ENCODE measurements at regions not wholly inside any gene's neighbourhood (a gene's known extent, or its start where the extent isn't known, plus 50 kb on each side); places are given as distances from the start of the nearest gene placed in this dataset.

GRCh38 chr6:43913375-43914271 lies 143.6 kb downstream of the VEGFA start:
- Histone ChIP-seq H3K4me1 (peaks cover 12% of the 10 kb centered on the region), H3K4me3 (no peak overlapping the region), H3K9me3 (no peaks in the 10 kb centered on the region), H3K36me3 (no peaks in the 10 kb centered on the region), H3K27ac (no peak overlapping the region), H3K27me3 (ENCODE audit: low read depth) (no peaks in the 10 kb centered on the region)
- ATAC-seq: no peak
- TF ChIP-seq CTCF (IDR thresholded peaks at IDR 0.05): no peak
- intact Hi-C loops (cut with DNase I): no loop called here
- peak; percentile 12 for DNase-seq

- no peaks in the 10 kb centered on the region for H3K36me3 ChIP-seq
- intact Hi-C loops (cut with DNase I): no loop called here
- ATAC-seq (no peak), DNase-seq (peak; percentile 28)
- H3K27me3 ChIP-seq (ENCODE audit: low read depth): no peaks in the 10 kb centered on the region
- TF ChIP-seq CTCF (IDR thresholded peaks at IDR 0.05): no peak
- no peak overlapping the region for H3K4me3 ChIP-seq
- H3K4me1 ChIP-seq: peaks cover 12% of the 10 kb centered on the region
- no peaks in the 10 kb centered on the region for H3K9me3 ChIP-seq
- no peak overlapping the region for H3K27ac ChIP-seq
Observed at GRCh38 chr6:43912598-43913371, 142.8 kb downstream of the VEGFA start.

GRCh38 chr6:43912116-43912577 lies 142.1 kb downstream of the VEGFA start:
- intact Hi-C loops (cut with DNase I): no loop called here
- TF ChIP-seq CTCF (IDR thresholded peaks at IDR 0.05): no peak
- peak; percentile 13 for DNase-seq
- H3K36me3 ChIP-seq: no peaks in the 10 kb centered on the region
- H3K27me3 ChIP-seq (ENCODE audit: low read depth): no peaks in the 10 kb centered on the region
- H3K9me3 ChIP-seq: no peaks in the 10 kb centered on the region
- no peak overlapping the region for H3K27ac ChIP-seq
- ATAC-seq: no peak
- peaks cover 9% of the 10 kb centered on the region for H3K4me1 ChIP-seq
- no peak overlapping the region for H3K4me3 ChIP-seq

- peaks cover 3% of the 10 kb centered on the region for H3K4me1 ChIP-seq
- intact Hi-C loops (cut with DNase I): no loop called here
- H3K27ac ChIP-seq: no peak overlapping the region
- H3K9me3 ChIP-seq: no peaks in the 10 kb centered on the region
- no peaks in the 10 kb centered on the region for H3K27me3 ChIP-seq (ENCODE audit: low read depth)
- no peak overlapping the region for H3K4me3 ChIP-seq
- DNase-seq (peak; percentile 28), ATAC-seq (peak in 1 of 2 donors; percentile 29)
- TF ChIP-seq CTCF (IDR thresholded peaks at IDR 0.05): no peak
- H3K36me3 ChIP-seq: no peaks in the 10 kb centered on the region
Observed at GRCh38 chr6:43911354-43912115, 141.5 kb downstream of the VEGFA start.

Data from lower lobe of right lung (tissue), 2 donors.